Heart left ventricle (tissue), 13 donors: ENCODE measurements at regions not wholly inside any gene's neighbourhood (a gene's known extent, or its start where the extent isn't known, plus 50 kb on each side); places are given as distances from the start of the nearest gene placed in this dataset.

Source experiments
- CTCF ChIP-seq, 12 donors: fragments of 200-600 bp; sonication (generic) in 4 of 12; IDR thresholded peaks; one replicate each; pipeline versions ENCODE4 v1.5.0 to v1.8.0; 2018 to 2022; ENCODE audit warnings: antibody characterized with exemption in 12 of 12, mild to moderate bottlenecking in 5 of 12
- POLR2A ChIP-seq, 2 donors: fragments of 450-650 bp; IDR thresholded peaks; one replicate each; pipeline ENCODE4 v1.6.1; 2017; ENCODE audit warnings: antibody characterized with exemption in 2 of 2, mild to moderate bottlenecking in 2 of 2, moderate library complexity in 2 of 2
- donor health status: ischemic (EF 13 %, LVEDD 7.1; RV severe dilation, severe dysfunction).
- donor health status: DM: no; HTN: yes; CAD: no.
- donor health status: DM: no; HTN: no; CAD: no.
- donor health status: ischemic (EF 25% LVEDD 6.9; RV normal size, moderate dysfunction).
- donor health status: ischemic (EF 25% LVEDD 5.7; RV mildly dilated, moderate dysfunction).
- donor health status: ischemic (EF 35%, LVEDD 5.7; RV mildly dilated, moderate dysfunction).
- donor health status: nonischemic (EF 11% LVEDD 7.7; RV severe dilation, severe dysfunction).
- donor health status: DM: yes; HTN: yes; CAD: no.
- donor health status: PGD.
- donor health status: ischemic (EF 29% LVEDD 5.4; RV normal size, mild dysfunction).
- donor health status: nonischemic (EF 23%, LVEDD 6.1; RV moderate dilation, normal function).

GRCh38 chr11:27771516-27771915, 71.3 kb upstream of the BDNF start:
- no peak for TF ChIP-seq CTCF (IDR thresholded peaks at IDR 0.05)
- TF ChIP-seq POLR2A (IDR thresholded peaks at IDR 0.05), result no peak
